Neuron (in vitro differentiated cells): ENCODE measurements at regions not wholly inside any gene's neighbourhood (a gene's known extent, or its start where the extent isn't known, plus 50 kb on each side); places are given as distances from the start of the nearest gene placed in this dataset.
"Not testable (repeated sequence)": the region's sequence is repeated elsewhere in the genome, so short reads cannot be mapped to it uniquely, and the experiment has no call there.

Experiments used
- H2AFZ ChIP-seq: one replicate; pipeline ENCODE4 v1.6.1; 2013; ENCODE audit warnings: low read depth, mild to moderate bottlenecking, inconsistent platforms, low read length, moderate library complexity
- H3K27me3 ChIP-seq: one replicate; pipeline ENCODE4 v1.6.1; 2013; ENCODE audit warnings: low read length; ENCODE audit not compliant: insufficient read depth
- H3K36me3 ChIP-seq: one replicate; pipeline ENCODE4 v1.6.1; 2013; ENCODE audit warnings: low read length; ENCODE audit not compliant: insufficient read depth
- H3K4me1 ChIP-seq: one replicate; pipeline ENCODE4 v1.6.1; 2013; ENCODE audit warnings: low read length; ENCODE audit not compliant: insufficient read depth
- H3K4me3 ChIP-seq: 2 replicates; pipeline ENCODE4 v1.5.1; 2013; ENCODE audit warnings: mild to moderate bottlenecking, low read length, moderate library complexity
- H3K9me3 ChIP-seq: one replicate; pipeline ENCODE4 v1.6.1; 2013; ENCODE audit warnings: low read length

DNA sequence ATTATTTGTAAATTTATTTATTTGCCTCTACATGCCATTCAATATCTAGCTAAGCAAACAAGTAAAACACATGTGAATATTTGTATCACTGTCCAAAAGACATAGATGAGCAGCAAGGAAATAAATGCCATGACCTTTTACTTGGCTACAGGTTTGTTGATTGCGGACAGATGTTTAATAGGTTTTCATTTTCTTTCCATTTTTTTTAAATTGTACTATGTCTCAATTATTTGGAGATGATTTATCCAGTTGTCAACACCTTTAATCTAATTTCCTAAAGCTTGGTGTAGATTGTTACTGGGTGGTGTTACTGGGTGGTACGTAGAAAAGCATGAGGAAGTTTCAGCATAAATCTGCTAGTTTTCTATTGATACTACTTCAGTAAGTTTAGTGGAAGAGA is 560.6 kb upstream of the SPRY2 start:
- Histone ChIP-seq H3K9me3 (no peaks in the 10 kb centered on the region), H3K4me1 (no peaks in the 10 kb centered on the region)

DNA sequence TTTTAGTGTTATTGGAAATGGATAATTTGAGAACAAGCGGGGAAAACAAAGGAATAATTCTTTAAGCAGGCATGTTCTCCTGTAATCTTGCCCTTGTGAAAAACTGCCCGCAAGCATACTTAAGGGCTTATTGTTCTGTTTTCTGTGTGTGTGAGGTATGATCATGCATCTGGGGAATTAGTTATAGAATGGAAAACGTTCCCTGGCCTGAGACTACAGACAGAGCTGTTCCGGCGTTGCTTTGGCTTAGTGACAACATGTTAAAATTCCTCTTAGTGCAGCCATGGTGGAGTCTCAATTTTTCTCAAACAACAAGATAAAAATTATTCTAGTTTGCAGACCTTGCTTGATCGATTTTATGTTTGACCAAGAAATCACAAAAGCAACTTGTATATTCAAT is 560.2 kb upstream of the SPRY2 start:
- H3K4me3 ChIP-seq = no peak overlapping the region
- no peaks in the 10 kb centered on the region for H3K36me3 ChIP-seq
- peak overlapping the region; percentile 61 for H2AFZ ChIP-seq
- no peaks in the 10 kb centered on the region for H3K9me3 ChIP-seq
- H3K4me1 ChIP-seq = no peaks in the 10 kb centered on the region
- H3K27me3 ChIP-seq = no peaks in the 10 kb centered on the region

More for the DNA sequence above, 560.6 kb upstream of the SPRY2 start:
- no peaks in the 10 kb centered on the region for H3K36me3 ChIP-seq
- no peak overlapping the region for H2AFZ ChIP-seq
- no peak overlapping the region for H3K4me3 ChIP-seq
- no peaks in the 10 kb centered on the region for H3K27me3 ChIP-seq

DNA sequence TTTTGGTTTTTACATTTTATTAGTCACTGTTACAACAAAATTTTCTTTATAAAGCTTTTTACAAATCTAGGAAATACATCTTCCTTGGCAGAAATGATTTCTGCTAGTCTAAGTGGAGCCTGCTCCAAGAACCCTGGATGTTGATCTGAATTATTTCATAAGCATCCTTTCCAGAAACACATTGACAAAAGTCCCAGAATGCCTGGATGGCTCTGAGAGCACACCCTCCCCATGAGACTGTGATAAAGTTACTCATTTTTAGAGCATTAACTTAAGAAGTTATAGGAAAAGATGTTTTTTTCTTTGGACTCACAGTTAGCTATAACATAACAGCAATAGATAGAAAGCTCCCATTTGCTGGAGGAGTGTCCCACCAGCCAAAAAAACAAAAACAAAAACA is 559.6 kb upstream of the SPRY2 start:
- H2AFZ ChIP-seq = peak overlapping the region; percentile 61
- no peaks in the 10 kb centered on the region for H3K9me3 ChIP-seq
- no peaks in the 10 kb centered on the region for H3K27me3 ChIP-seq
- H3K4me1 ChIP-seq = no peaks in the 10 kb centered on the region
- H3K36me3 ChIP-seq = no peaks in the 10 kb centered on the region
- H3K4me3 ChIP-seq = no peak overlapping the region

DNA sequence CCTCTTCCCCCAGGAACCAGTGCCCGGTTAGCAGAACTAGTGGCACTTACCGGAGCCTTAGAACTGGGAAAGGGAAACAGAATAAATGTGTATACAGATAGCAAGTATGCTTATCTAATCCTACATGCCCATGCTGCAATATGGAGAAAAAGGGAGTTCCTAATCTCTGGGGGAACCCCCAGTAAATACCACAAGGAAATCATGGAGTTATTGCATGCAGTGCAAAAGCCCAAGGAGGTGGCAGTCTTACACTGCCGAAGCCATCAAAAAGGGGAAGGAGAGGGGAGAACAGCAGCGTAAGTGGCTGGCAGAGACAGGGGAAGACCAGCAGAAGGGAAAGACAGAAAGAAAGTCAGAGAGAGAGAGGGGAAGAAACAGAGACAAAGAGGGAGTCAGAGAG is 556.7 kb upstream of the SPRY2 start:
- H3K4me3 ChIP-seq, H3K4me1 ChIP-seq, H2AFZ ChIP-seq, H3K9me3 ChIP-seq, H3K36me3 ChIP-seq, H3K27me3 ChIP-seq: not testable (repeated sequence)

DNA sequence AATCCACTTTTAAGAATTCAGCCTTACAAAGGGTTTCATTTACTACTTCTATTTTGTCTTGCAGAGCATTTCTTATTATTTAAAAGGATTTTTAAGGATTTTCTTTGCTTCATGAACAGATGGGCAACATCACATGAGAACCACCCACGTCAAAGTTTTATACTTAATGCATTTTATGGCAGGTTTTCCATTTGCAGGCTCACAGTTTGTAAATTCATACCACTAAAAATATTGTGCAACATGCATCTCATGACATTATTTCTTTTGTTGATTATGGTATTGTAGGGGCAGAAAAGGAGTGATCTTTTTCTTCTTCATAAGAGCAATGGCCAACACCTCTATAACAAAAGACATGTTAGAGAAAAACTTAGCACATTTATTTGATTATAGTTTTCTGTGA is 554.0 kb upstream of the SPRY2 start:
- no peaks in the 10 kb centered on the region for H3K4me1 ChIP-seq
- H3K27me3 ChIP-seq = no peaks in the 10 kb centered on the region
- no peaks in the 10 kb centered on the region for H3K9me3 ChIP-seq
- H3K36me3 ChIP-seq = no peaks in the 10 kb centered on the region
- H2AFZ ChIP-seq = no peak overlapping the region
- H3K4me3 ChIP-seq = no peak overlapping the region

DNA sequence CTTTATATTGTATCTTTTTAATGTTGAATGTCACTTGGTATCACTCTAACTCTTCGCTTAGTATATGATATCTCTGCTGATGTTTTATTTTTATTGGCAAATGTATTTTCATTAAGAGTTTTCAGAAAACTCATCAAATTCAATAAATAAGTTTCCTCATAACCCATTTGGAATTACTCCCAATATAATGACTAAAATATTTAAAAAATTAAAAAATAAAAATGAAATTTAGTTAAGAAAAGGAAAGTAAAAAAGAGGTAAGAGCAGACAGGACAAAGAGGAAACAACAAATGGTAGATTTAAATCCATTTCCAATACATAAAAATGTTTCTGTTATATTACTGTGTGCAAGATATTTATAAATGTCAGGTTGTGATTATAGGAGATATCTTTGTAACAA is 548.9 kb upstream of the SPRY2 start:
- H2AFZ ChIP-seq = no peak overlapping the region
- H3K36me3 ChIP-seq = no peaks in the 10 kb centered on the region
- H3K4me1 ChIP-seq = no peaks in the 10 kb centered on the region
- H3K4me3 ChIP-seq = no peak overlapping the region
- H3K27me3 ChIP-seq = no peaks in the 10 kb centered on the region
- no peaks in the 10 kb centered on the region for H3K9me3 ChIP-seq

DNA sequence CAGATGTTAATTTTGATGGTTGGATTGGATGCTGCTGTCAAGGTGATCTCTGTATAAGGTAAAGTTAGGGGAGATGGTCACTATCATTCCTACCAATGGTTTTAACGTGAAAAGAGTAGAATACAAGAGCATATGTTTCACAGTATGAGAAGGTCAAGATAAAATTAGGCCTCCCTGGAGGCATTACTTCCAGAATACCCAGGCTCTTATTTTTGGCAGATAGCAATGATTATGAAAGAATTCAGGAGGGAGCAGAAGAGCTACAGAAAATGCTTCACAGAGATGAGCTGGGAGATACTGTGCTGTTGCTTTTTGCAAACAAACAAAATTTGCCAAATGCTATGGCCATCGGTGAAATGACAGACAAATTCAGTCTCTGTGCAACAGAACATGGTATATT is 547.5 kb upstream of the SPRY2 start:
- H2AFZ ChIP-seq = no peak overlapping the region
- no peaks in the 10 kb centered on the region for H3K36me3 ChIP-seq
- H3K4me3 ChIP-seq = no peak overlapping the region
- no peaks in the 10 kb centered on the region for H3K9me3 ChIP-seq
- no peaks in the 10 kb centered on the region for H3K4me1 ChIP-seq
- no peaks in the 10 kb centered on the region for H3K27me3 ChIP-seq

DNA sequence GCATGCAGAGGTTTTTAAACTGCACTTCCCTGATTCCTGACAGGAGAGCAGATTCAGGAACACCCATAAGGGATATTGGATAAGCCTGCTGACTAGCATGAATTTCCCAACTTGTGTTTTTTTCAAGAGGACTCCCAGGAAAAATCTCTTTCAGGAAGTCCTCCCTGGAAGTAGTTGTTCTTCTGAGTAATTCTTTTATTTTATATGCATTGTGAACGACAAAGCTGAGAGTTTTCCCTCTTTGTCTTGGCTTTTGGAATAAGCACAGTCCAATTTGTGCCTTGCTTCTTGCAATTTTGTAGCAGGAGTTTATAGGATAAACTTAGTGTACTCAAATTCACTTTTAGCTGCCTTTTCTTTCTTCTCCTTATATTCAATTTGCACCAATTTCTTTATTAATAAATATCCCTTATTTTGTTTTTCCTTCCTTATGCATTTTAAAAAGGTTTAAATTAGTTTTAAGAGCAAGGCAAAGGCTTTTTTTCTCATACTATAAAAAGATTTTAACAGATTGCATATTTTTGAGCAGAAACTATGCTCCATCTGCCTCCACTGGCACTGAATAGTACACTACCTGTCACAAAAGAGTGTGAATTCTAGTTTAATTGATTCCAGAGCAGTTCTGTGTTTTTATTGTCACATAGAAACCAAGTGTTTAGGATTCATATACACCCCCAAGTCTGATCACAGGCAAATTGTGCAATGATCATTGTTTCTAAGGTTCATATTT is 543.3 kb upstream of the SPRY2 start:
- no peaks in the 10 kb centered on the region for H3K9me3 ChIP-seq
- H3K4me3 ChIP-seq = no peak overlapping the region
- H3K27me3 ChIP-seq = no peaks in the 10 kb centered on the region
- H2AFZ ChIP-seq = no peak overlapping the region
- no peaks in the 10 kb centered on the region for H3K36me3 ChIP-seq
- H3K4me1 ChIP-seq = no peaks in the 10 kb centered on the region

DNA sequence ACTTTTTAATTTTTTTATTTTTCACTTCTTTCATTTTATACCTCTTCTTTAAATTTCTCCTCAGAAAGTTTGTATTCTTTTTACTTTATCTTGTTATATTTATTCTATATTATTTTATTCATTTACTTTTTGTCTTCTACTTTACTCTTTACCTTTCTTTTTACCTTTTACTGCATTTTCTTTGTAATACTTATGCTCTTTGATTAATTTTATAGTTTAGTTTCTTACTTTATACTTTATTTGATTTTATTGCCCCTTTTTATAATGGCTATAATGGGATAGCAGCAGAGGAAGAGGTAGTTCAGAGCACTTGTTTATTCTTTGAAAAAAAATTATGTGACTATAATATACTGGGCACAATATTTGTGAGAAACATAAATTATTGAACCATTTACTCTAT is 542.6 kb upstream of the SPRY2 start:
- H2AFZ ChIP-seq = no peak overlapping the region
- H3K27me3 ChIP-seq = no peaks in the 10 kb centered on the region
- no peak overlapping the region for H3K4me3 ChIP-seq
- H3K9me3 ChIP-seq = no peaks in the 10 kb centered on the region
- no peaks in the 10 kb centered on the region for H3K4me1 ChIP-seq
- no peaks in the 10 kb centered on the region for H3K36me3 ChIP-seq

DNA sequence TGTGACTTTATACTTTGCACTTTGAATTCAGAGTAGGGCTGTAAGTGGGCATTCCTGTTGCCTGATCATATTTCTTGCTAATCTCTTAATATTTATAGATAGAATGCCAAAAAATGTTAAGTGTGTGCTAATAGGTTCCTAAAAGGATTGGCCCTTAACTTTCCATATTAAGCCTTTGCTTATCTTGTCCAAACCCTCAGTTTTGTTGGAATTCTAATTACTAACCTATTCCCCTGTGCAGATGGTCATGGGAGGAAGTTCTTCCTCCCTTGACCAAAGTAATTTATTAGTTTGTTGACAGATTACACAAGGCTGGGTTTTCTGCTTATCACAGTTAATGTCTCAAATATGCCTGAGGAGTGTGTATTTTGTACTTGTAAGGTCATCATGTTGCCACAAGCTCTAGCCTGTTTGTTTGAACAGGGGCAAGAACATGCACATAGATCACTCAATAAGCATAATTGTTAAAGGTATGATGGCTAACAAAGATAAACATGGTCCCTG is 541.1 kb upstream of the SPRY2 start:
- Histone ChIP-seq H3K4me3 (no peak overlapping the region), H3K4me1 (no peaks in the 10 kb centered on the region), H3K36me3 (no peaks in the 10 kb centered on the region)

DNA sequence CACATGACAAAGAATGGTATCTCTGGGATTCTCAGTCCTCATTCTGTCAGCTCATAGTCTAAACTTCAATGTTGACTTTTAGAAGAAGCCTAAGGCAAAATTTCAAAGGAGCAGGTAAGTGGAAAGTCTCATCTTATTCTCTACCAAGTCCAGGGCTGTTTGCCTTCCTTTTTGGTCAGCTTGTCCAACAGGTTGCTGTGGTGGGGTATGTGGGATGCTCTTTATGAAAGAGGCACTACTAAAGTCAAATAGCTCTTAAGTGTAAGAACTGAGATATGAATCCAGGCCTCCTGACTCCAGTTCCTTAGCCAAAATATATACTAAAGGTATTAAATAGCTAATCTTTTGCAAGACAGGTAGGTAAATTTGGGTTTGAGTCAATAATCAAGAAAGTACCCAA is 540.6 kb upstream of the SPRY2 start:
- Histone ChIP-seq H3K4me1 (no peaks in the 10 kb centered on the region), H2AFZ (no peak overlapping the region), H3K9me3 (no peaks in the 10 kb centered on the region), H3K36me3 (no peaks in the 10 kb centered on the region), H3K4me3 (no peak overlapping the region), H3K27me3 (no peaks in the 10 kb centered on the region)

More for the DNA sequence above, 541.1 kb upstream of the SPRY2 start:
- H3K27me3 ChIP-seq = no peaks in the 10 kb centered on the region
- no peak overlapping the region for H2AFZ ChIP-seq
- H3K9me3 ChIP-seq = no peaks in the 10 kb centered on the region

DNA sequence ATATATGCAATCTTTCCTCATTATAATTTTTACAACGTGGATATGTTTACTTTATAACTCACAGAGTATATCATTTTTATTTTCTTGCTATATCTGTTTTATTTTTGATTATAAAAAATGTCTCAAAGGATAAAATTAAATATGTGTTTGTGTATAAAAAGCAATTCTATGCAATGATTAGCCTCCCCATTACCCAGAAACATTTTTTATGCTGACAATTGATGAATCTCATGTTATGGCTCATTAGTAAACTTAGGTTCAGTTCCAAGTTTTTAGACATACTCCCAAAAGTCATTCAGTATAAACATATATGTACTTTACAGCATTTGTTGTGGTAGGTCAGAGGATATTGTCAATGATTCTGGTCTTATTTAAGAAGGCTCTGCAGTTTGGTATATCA is 540.1 kb upstream of the SPRY2 start:
- Histone ChIP-seq H3K27me3 (no peaks in the 10 kb centered on the region), H2AFZ (no peak overlapping the region), H3K4me1 (no peaks in the 10 kb centered on the region), H3K36me3 (no peaks in the 10 kb centered on the region), H3K4me3 (no peak overlapping the region), H3K9me3 (no peaks in the 10 kb centered on the region)

DNA sequence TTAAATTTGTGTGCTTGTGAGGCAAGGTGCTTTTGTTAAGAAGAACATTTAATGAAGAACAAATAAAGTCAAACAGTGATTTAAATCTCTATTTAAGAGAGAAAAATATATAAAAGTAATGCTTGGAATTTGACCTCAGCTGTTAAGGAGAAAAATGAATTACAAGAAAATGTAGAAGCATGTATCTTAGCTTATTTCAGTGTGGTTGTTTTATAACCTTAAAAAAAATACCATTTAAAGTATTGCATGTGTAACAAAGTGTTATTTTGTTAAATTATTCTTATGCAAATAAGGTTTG is 537.0 kb upstream of the SPRY2 start:
- Histone ChIP-seq H2AFZ (no peak overlapping the region), H3K9me3 (no peaks in the 10 kb centered on the region), H3K27me3 (no peaks in the 10 kb centered on the region), H3K36me3 (no peaks in the 10 kb centered on the region), H3K4me1 (no peaks in the 10 kb centered on the region), H3K4me3 (no peak overlapping the region)

DNA sequence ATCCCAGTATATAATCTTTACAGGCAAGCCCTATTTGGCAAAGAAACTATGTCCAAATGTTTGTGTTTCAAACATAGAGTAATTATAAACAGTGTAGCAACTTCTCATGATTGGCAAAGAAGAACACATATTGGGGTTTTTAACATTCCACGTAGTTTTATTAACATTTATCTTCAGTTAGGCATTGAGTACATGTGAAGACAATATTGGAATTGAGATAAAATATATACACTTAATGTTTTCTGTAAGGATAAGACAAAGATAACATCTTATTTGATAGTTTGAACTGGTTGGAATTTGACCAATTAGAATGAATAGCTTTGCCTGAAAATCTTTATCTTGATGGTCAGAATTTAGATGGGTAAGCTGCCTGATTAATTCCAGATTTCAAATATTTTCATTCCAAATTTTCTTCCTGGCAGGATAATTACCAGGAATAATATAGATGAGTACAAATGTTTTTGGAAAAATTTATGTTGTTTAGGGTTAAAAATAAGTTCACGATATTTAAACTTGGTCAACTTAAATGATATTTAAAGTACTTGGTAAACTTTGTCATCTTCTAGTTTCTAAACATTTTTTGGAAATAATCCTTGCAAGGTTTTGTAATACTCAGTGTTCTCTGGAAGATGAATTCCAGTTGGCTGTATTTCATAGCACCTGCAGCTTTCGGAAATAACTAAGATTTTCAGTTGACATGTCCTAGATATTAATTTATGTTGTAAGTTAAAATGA is 536.5 kb upstream of the SPRY2 start:
- no peak overlapping the region for H2AFZ ChIP-seq
- H3K4me1 ChIP-seq = no peaks in the 10 kb centered on the region
- no peaks in the 10 kb centered on the region for H3K36me3 ChIP-seq
- no peaks in the 10 kb centered on the region for H3K27me3 ChIP-seq
- H3K9me3 ChIP-seq = no peaks in the 10 kb centered on the region
- no peak overlapping the region for H3K4me3 ChIP-seq
